Activated CD8-positive, alpha-beta T cell treated with anti-CD3 and anti-CD28 coated beads, Interleukin-2, amount 10 ng/mL, durations not matched to agents 7 days and 5 days (primary cell): ENCODE measurements at regions not wholly inside any gene's neighbourhood (a gene's known extent, or its start where the extent isn't known, plus 50 kb on each side); places are given as distances from the start of the nearest gene placed in this dataset.
"Not testable (repeated sequence)": the region's sequence is repeated elsewhere in the genome, so short reads cannot be mapped to it uniquely, and the experiment has no call there.

Experiments used
- ATAC-seq: fragments of 150-1000 bp; cut with Tn5 transposase; one replicate; pipeline ENCODE4 v1.10.0; 2021; ENCODE audit warnings: moderate library complexity
- CTCF ChIA-PET: fragments of 350-600 bp; sonication (Branson Sonifier 250); formaldehyde crosslinking; loops from one replicate; lab custom pipeline; 2021; ENCODE audit warnings: antibody characterized with exemption; lab: Charles Lee
- POLR2A ChIA-PET: fragments of 350-600 bp; sonication (Branson Sonifier 250); formaldehyde crosslinking; loops from one replicate; lab custom pipeline; 2021; ENCODE audit warnings: antibody characterized with exemption; lab: Charles Lee
- DNase-seq: peaks from one replicate; pipeline ENCODE4 v3.0.0-alpha.2; 2020
- H3K27ac Mint-ChIP-seq: one replicate; pipeline ENCODE4 v1.8.0; 2021; ENCODE audit warnings: mild to moderate bottlenecking, mixed read lengths
- H3K27me3 Mint-ChIP-seq: one replicate; pipeline ENCODE4 v1.8.0; 2021; ENCODE audit warnings: low read depth, mixed read lengths
- H3K36me3 Mint-ChIP-seq: one replicate; pipeline ENCODE4 v1.8.0; 2021; ENCODE audit warnings: low read depth, mixed read lengths
- H3K4me1 Mint-ChIP-seq: one replicate; pipeline ENCODE4 v1.8.0; 2021; ENCODE audit warnings: low read depth, mixed read lengths
- H3K4me3 Mint-ChIP-seq: one replicate; pipeline ENCODE4 v1.8.0; 2021; ENCODE audit warnings: mild to moderate bottlenecking, mixed read lengths
- H3K9me3 Mint-ChIP-seq: one replicate; pipeline ENCODE4 v1.8.0; 2022; ENCODE audit warnings: mixed read lengths; ENCODE audit not compliant: insufficient read depth

GRCh38 chr15:95196176-95196915, 965.0 kb downstream of the MCTP2 start:
- Mint-ChIP-seq H3K4me1 (no peaks in the 10 kb centered on the region), H3K4me3 (no peak overlapping the region), H3K9me3 (no peaks in the 10 kb centered on the region), H3K27me3 (no peaks in the 10 kb centered on the region), H3K27ac (no peak overlapping the region), H3K36me3 (no peaks in the 10 kb centered on the region)
- ATAC-seq (no peak), DNase-seq (no peak)
- ChIA-PET CTCF (interaction anchor here (0.6 kb wide), 1 partner anchor 243 kb away, joined by 3 read pairs; no protein-coding TSS in a partner anchor), POLR2A (no interaction called here)

- Mint-ChIP-seq H3K9me3 (peaks cover 4% of the 10 kb centered on the region), H3K36me3 (no peaks in the 10 kb centered on the region), H3K4me3 (no peak overlapping the region), H3K27ac (no peak overlapping the region), H3K4me1 (no peaks in the 10 kb centered on the region), H3K27me3 (no peaks in the 10 kb centered on the region)
- no peak for ATAC-seq
- DNase-seq, result no peak
- ChIA-PET CTCF (no interaction called here), POLR2A (no interaction called here)
These were observed 971.4 kb downstream of the MCTP2 start for GRCh38 chr15:95202569-95203349.

- Mint-ChIP-seq H3K4me1 (no peaks in the 10 kb centered on the region), H3K4me3 (no peak overlapping the region), H3K9me3 (peaks cover 4% of the 10 kb centered on the region), H3K27me3 (no peaks in the 10 kb centered on the region), H3K27ac (no peak overlapping the region), H3K36me3 (no peaks in the 10 kb centered on the region)
- POLR2A ChIA-PET, result no interaction called here
- ATAC-seq, result no peak
- CTCF ChIA-PET, result no interaction called here
- no peak for DNase-seq
These were observed 973.7 kb downstream of the MCTP2 start for GRCh38 chr15:95205077-95205476.

GRCh38 chr15:95205830-95206229, 974.5 kb downstream of the MCTP2 start:
- CTCF ChIA-PET, DNase-seq, POLR2A ChIA-PET, H3K9me3 Mint-ChIP-seq, H3K36me3 Mint-ChIP-seq, H3K27ac Mint-ChIP-seq, H3K4me1 Mint-ChIP-seq, H3K27me3 Mint-ChIP-seq, ATAC-seq, H3K4me3 Mint-ChIP-seq: not testable (repeated sequence)

GRCh38 chr15:95208071-95208470, 976.7 kb downstream of the MCTP2 start:
- no peaks in the 10 kb centered on the region for H3K27me3 Mint-ChIP-seq
- DNase-seq (no peak), ATAC-seq (no peak)
- POLR2A ChIA-PET, result no interaction called here
- no peak overlapping the region for H3K27ac Mint-ChIP-seq
- no peaks in the 10 kb centered on the region for H3K4me1 Mint-ChIP-seq
- no peak overlapping the region for H3K4me3 Mint-ChIP-seq
- H3K36me3 Mint-ChIP-seq, result no peaks in the 10 kb centered on the region
- CTCF ChIA-PET, result no interaction called here
- H3K9me3 Mint-ChIP-seq, result peaks cover 3% of the 10 kb centered on the region

- ATAC-seq, result no peak
- no peak overlapping the region for H3K27ac Mint-ChIP-seq
- H3K36me3 Mint-ChIP-seq, result no peaks in the 10 kb centered on the region
- no peak for DNase-seq
- H3K9me3 Mint-ChIP-seq, result no peaks in the 10 kb centered on the region
- POLR2A ChIA-PET, result no interaction called here
- H3K27me3 Mint-ChIP-seq, result no peaks in the 10 kb centered on the region
- CTCF ChIA-PET, result no interaction called here
- no peak overlapping the region for H3K4me3 Mint-ChIP-seq
- no peaks in the 10 kb centered on the region for H3K4me1 Mint-ChIP-seq
These were observed 977.6 kb downstream of the MCTP2 start for GRCh38 chr15:95208988-95209387.

GRCh38 chr15:95210436-95210981, 979.1 kb downstream of the MCTP2 start:
- Mint-ChIP-seq H3K4me1 (no peaks in the 10 kb centered on the region), H3K36me3 (no peaks in the 10 kb centered on the region), H3K9me3 (no peaks in the 10 kb centered on the region), H3K4me3 (no peak overlapping the region), H3K27me3 (no peaks in the 10 kb centered on the region), H3K27ac (no peak overlapping the region)
- CTCF ChIA-PET, result no interaction called here
- POLR2A ChIA-PET, result no interaction called here
- DNase-seq (no peak), ATAC-seq (no peak)

- Mint-ChIP-seq H3K27ac (no peak overlapping the region), H3K36me3 (no peaks in the 10 kb centered on the region), H3K4me1 (no peaks in the 10 kb centered on the region), H3K9me3 (no peaks in the 10 kb centered on the region), H3K27me3 (no peaks in the 10 kb centered on the region), H3K4me3 (no peak overlapping the region)
- no peak for DNase-seq
- ChIA-PET CTCF (no interaction called here), POLR2A (no interaction called here)
- ATAC-seq, result no peak
These were observed 983.7 kb downstream of the MCTP2 start for GRCh38 chr15:95215017-95215416.

GRCh38 chr15:95226835-95227234, 995.5 kb downstream of the MCTP2 start:
- Mint-ChIP-seq H3K4me3 (no peak overlapping the region), H3K36me3 (no peaks in the 10 kb centered on the region), H3K4me1 (no peaks in the 10 kb centered on the region), H3K9me3 (peaks cover 8% of the 10 kb centered on the region), H3K27ac (no peak overlapping the region), H3K27me3 (no peaks in the 10 kb centered on the region)
- no peak for ATAC-seq
- POLR2A ChIA-PET, result no interaction called here
- DNase-seq, result no peak
- CTCF ChIA-PET, result no interaction called here

- CTCF ChIA-PET, result no interaction called here
These were observed 995.9 kb downstream of the MCTP2 start for GRCh38 chr15:95227235-95227634.

GRCh38 chr15:95228856-95229555, 997.6 kb downstream of the MCTP2 start:
- ChIA-PET CTCF (no interaction called here), POLR2A (interaction anchor here (0.6 kb wide), 1 partner anchor 1150 kb away, joined by 3 read pairs; no protein-coding TSS in a partner anchor)
- no peak overlapping the region for H3K27ac Mint-ChIP-seq
- ATAC-seq (no peak), DNase-seq (no peak)
- no peak overlapping the region for H3K4me3 Mint-ChIP-seq
- no peaks in the 10 kb centered on the region for H3K27me3 Mint-ChIP-seq
- H3K4me1 Mint-ChIP-seq, result no peaks in the 10 kb centered on the region
- H3K9me3 Mint-ChIP-seq, result peaks cover 8% of the 10 kb centered on the region
- no peaks in the 10 kb centered on the region for H3K36me3 Mint-ChIP-seq

More at GRCh38 chr15:95227235-95227634, 995.9 kb downstream of the MCTP2 start:
- Mint-ChIP-seq H3K4me1 (no peaks in the 10 kb centered on the region), H3K9me3 (peaks cover 8% of the 10 kb centered on the region), H3K27me3 (no peaks in the 10 kb centered on the region), H3K36me3 (no peaks in the 10 kb centered on the region), H3K4me3 (no peak overlapping the region), H3K27ac (no peak overlapping the region)
- ATAC-seq (no peak), DNase-seq (no peak)
- POLR2A ChIA-PET, result no interaction called here

- DNase-seq (no peak), ATAC-seq (no peak)
- H3K27ac Mint-ChIP-seq, result no peak overlapping the region
- no peak overlapping the region for H3K4me3 Mint-ChIP-seq
- no peaks in the 10 kb centered on the region for H3K27me3 Mint-ChIP-seq
- no peaks in the 10 kb centered on the region for H3K36me3 Mint-ChIP-seq
- H3K4me1 Mint-ChIP-seq, result no peaks in the 10 kb centered on the region
- H3K9me3 Mint-ChIP-seq, result peaks cover 16% of the 10 kb centered on the region
- CTCF ChIA-PET, result no interaction called here
- POLR2A ChIA-PET, result no interaction called here
These were observed 1003.7 kb downstream of the MCTP2 start for GRCh38 chr15:95235033-95235432.
